GM06990 (cell line): ENCODE measurements at regions not wholly inside any gene's neighbourhood (a gene's known extent, or its start where the extent isn't known, plus 50 kb on each side); places are given as distances from the start of the nearest gene placed in this dataset.

ENCODE experiments used
- DNase-seq: peaks from one replicate; pipeline ENCODE4 v3.0.0-alpha.2; 2011; ENCODE audit not compliant: insufficient read length; ENCODE audit errors: extremely low read depth
- H3K27me3 ChIP-seq: replicated peaks from 2 replicates; pipeline ENCODE4 v1.6.0; 2011; ENCODE audit warnings: low read length; ENCODE audit not compliant: control insufficient read depth, insufficient read depth
- H3K36me3 ChIP-seq: 2 replicates; pipeline ENCODE4 v1.5.1; 2011; ENCODE audit warnings: low read length; ENCODE audit not compliant: control insufficient read depth, insufficient read depth
- H3K4me3 ChIP-seq: replicated peaks from 2 replicates; pipeline ENCODE4 v1.5.1; 2011; ENCODE audit warnings: low read depth, mild to moderate bottlenecking, control low read depth, low read length
- TF ChIP-seq, protein P1 (sequence below): IDR thresholded peaks from 2 replicates; pipeline ENCODE4 v1.5.1; 2011; ENCODE audit warnings: low read length, control low read depth, mild to moderate bottlenecking, inconsistent platforms; ENCODE audit not compliant: insufficient read depth, poor library complexity, severe bottlenecking

DNA sequence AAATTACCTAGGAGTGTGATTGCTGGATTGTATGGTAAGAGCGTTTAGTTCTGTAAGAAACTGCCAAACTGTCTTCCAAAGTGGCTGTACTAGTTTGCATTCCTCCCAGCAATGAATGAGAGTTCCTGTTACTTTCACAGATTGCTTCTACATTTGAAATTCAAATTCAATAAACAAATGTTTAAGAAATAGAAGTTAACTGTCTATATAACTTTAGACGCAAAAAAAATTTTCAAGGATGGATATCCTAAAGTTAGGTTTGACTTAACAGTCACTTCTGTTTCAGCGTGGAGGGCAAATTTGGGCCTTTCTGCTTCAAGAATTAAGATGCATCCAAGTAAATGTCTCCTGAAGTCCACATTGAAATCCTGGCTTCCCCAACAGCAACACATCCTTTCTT, 445.6 kb downstream of the TAF11L14 start:
- Histone ChIP-seq H3K36me3 (no peaks in the 10 kb centered on the region), H3K4me3 (no peak overlapping the region), H3K27me3 (no peaks in the 10 kb centered on the region)
- TF ChIP-seq, protein P1, sequence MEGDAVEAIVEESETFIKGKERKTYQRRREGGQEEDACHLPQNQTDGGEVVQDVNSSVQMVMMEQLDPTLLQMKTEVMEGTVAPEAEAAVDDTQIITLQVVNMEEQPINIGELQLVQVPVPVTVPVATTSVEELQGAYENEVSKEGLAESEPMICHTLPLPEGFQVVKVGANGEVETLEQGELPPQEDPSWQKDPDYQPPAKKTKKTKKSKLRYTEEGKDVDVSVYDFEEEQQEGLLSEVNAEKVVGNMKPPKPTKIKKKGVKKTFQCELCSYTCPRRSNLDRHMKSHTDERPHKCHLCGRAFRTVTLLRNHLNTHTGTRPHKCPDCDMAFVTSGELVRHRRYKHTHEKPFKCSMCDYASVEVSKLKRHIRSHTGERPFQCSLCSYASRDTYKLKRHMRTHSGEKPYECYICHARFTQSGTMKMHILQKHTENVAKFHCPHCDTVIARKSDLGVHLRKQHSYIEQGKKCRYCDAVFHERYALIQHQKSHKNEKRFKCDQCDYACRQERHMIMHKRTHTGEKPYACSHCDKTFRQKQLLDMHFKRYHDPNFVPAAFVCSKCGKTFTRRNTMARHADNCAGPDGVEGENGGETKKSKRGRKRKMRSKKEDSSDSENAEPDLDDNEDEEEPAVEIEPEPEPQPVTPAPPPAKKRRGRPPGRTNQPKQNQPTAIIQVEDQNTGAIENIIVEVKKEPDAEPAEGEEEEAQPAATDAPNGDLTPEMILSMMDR = no peak
- no peak for DNase-seq

DNA sequence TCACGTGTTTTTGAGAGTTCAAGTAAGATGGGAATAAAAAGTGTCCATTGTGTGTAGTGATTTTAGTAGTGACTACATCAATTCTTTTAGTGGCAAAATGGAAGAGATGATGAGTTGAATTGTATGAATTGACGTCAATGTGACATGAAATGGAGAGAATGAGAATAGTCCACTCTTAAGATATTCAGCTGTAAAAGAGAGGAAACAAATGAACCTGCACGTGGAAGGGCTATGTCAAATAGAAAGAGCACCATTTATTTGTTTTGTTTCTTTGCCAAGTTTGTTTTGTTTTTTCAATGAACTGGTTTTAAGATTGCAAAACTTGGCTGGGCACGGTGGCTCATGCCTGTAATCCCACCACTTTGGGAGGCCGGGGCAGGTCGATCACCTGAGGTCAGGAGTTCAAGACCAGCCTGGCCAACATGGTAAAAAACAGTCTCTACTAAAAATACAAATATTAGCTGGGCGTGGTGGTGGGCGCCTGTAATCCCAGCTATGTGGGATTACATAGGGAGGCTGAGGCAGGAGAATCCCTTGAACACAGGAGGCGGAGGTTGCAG, 453.8 kb downstream of the TAF11L14 start:
- DNase-seq = no peak
- Histone ChIP-seq H3K27me3 (no peaks in the 10 kb centered on the region), H3K36me3 (no peaks in the 10 kb centered on the region), H3K4me3 (no peak overlapping the region)
- TF ChIP-seq, protein P1 = no peak

DNA sequence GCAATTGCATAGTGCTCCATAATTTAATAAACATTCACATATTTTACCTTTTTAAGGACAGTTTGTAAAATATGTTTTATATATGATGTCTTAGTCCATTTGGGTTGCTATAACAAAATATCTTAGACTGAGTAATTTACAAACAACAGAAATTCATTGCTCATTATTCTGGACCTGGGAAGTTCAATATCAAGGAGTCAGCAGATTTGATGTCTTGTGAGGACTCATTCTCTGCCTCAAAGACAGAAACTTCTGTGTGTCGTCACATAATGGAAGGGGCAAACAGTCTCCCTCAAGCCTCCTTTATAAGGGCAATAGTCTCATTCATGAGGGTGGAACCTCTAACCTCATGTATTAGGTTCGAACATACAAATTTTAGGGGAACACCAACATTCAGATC, 455.9 kb downstream of the TAF11L14 start:
- TF ChIP-seq, protein P1 = no peak
- H3K36me3 ChIP-seq = no peaks in the 10 kb centered on the region
- H3K4me3 ChIP-seq = no peak overlapping the region
- H3K27me3 ChIP-seq = no peaks in the 10 kb centered on the region
- DNase-seq = no peak

DNA sequence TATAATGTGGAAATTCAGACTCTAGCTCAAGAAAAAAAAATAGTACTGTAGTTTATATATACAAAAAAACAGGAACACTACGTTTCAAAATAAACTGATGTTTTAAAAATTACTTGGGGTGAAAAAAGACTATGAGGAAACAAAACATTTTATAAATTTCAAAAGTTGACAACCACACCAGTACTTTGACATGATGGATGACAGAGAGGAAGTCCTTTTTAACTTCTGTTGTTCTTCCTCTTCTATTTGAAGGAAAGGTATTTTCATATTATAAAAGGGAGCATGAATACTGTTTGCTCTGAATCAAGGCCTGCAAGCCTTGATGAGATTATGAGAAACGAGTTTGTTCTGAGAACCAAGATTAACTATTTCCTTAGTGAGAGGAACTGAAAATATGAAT, 456.9 kb downstream of the TAF11L14 start:
- TF ChIP-seq, protein P1 = no peak
- H3K27me3 ChIP-seq = no peaks in the 10 kb centered on the region
- H3K4me3 ChIP-seq = no peak overlapping the region
- no peaks in the 10 kb centered on the region for H3K36me3 ChIP-seq
- no peak for DNase-seq

DNA sequence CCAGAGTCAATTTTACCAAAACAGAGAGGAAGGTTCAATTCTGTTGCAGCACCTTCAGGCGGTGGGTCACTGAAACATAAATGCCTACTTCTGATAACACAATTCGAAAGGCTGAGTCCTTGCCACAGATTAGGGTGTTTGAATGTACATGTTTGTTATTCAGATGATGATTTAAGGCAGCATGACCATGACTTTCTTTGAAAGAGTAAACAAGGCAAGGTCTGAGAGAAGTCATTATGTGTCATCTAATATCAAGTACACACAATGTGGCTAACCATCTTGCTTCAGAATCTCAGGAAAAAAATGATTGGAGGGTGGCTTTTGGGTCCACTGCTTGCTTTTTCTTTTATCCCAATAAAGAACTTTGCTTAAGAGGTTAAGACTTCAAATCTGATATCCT, 457.5 kb downstream of the TAF11L14 start:
- TF ChIP-seq, protein P1 = no peak
- no peaks in the 10 kb centered on the region for H3K36me3 ChIP-seq
- no peak overlapping the region for H3K4me3 ChIP-seq
- no peak for DNase-seq
- no peaks in the 10 kb centered on the region for H3K27me3 ChIP-seq

DNA sequence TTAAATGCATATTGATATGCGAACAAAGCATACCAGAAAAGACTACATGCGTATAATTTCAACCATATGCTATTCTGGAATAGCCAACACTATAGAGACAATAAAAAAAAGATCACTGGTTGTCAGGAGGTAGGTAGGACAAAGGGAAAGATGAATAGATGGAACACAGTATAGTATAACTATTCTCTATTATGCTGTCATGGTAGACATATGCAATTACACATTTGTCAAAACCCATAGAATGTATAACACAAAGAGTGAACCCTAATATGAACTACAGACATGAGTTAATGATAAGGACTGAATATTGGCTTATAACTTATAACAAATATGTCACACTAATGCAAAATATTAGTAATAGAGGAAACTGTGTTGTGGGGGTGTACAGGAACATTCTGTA, 460.8 kb downstream of the TAF11L14 start:
- Histone ChIP-seq H3K27me3 (no peaks in the 10 kb centered on the region), H3K36me3 (no peaks in the 10 kb centered on the region), H3K4me3 (no peak overlapping the region)
- no peak for DNase-seq
- TF ChIP-seq, protein P1 = no peak
